ENCODE measurements at regions not wholly inside any gene's neighbourhood (a gene's known extent, or its start where the extent isn't known, plus 50 kb on each side); places are given as distances from the start of the nearest gene placed in this dataset.
"Not testable (repeated sequence)": the region's sequence is repeated elsewhere in the genome, so short reads cannot be mapped to it uniquely, and the experiment has no call there.

- DNase-seq (ENCODE audit: low read depth in 2 of 2) = no peak
Measured at GRCh38 chr9:108043585-108043984, 554.0 kb upstream of the KLF4 start.

GRCh38 chr9:108041551-108041950, 552.0 kb upstream of the KLF4 start:
- DNase-seq (ENCODE audit: low read depth in 2 of 2) = no peak

DNA sequence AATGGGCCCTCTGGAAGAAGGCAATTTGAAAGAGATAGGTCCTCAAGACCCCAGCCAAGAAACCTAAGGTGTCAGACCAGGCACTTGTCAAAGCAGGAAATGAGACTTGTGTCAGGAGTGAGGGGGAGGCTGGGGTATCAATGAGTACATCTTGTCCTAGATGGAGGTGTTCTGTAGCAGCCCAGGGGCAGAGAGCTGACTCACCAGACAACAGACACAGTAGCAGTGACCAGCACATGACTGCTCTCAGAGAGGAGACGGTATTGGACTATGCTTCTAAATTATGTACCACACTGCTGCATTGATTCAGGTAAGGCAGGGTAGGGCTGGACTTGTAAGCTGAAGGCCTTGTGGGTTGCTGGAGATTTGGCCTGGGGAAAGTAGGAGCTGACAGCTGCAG, 551.2 kb upstream of the KLF4 start:
- DNase-seq (ENCODE audit: low read depth in 2 of 2) = no peak

GRCh38 chr9:108039493-108039892, 549.9 kb upstream of the KLF4 start:
- DNase-seq (ENCODE audit: low read depth in 2 of 2) = no peak

- DNase-seq (ENCODE audit: low read depth in 2 of 2) = no peak
Measured at GRCh38 chr9:108039012-108039411, 549.4 kb upstream of the KLF4 start.

GRCh38 chr9:108035487-108035886, 545.9 kb upstream of the KLF4 start:
- DNase-seq (ENCODE audit: low read depth in 2 of 2) = no peak

- DNase-seq (ENCODE audit: low read depth in 2 of 2) = no peak
Measured at GRCh38 chr9:108033976-108034964, 544.7 kb upstream of the KLF4 start.

- DNase-seq (ENCODE audit: low read depth in 2 of 2) = not testable (repeated sequence)
Measured at GRCh38 chr9:108032079-108032478, 542.5 kb upstream of the KLF4 start.

GRCh38 chr9:108031221-108031620, 541.7 kb upstream of the KLF4 start:
- not testable (repeated sequence) for DNase-seq (ENCODE audit: low read depth in 2 of 2)

DNA sequence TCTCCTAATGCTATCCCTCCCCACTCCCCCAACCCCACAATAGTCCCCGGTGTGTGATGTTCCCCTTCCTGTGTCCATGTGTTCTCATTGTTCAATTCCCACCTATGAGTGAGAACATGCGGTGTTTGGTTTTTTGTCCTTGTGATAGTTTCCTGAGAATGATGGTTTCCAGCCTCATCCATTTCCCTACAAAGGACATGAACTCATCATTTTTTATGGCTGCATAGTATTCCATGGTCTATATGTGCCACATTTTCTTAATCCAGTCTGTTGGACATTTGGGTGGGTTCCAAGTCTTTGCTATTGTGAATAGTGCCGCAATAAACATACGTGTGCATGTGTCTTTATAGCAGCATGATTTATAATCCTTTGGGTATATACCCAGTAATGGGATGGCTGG, 537.1 kb upstream of the KLF4 start:
- DNase-seq (ENCODE audit: low read depth in 2 of 2) = not testable (repeated sequence)

GRCh38 chr9:108024604-108025003, 535.0 kb upstream of the KLF4 start:
- DNase-seq (ENCODE audit: low read depth in 2 of 2) = no peak

DNA sequence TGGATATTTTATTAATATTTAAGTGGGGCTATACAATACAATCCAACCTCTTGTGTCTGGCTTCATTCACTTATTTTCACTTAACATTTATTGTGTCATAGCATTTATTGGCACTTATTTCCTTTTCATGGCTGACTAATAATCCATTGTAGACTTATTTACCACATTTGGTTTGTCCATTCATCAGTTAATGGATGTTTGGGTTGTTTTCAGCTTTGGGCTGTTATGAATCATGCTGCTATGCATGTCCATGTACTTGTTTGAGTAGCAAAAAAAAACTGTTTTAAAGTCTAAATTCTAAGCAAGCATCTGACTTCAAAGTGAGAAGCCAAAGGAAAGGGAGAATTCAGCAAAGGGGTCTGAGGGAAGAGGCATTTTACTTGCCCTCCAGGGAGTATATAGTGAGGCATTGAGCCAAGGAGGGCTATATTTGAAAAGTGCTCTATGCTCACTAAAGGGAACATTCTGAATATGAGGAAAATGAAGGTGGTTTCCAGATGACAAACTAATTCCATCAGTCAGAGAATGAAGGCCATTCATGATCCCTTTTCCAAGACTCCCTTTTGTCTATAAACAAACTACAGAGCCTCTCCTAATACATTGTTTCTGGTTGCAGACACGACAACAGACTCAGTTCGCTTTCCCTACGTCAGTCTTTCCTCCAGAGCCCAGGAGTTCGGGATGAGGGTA, 532.8 kb upstream of the KLF4 start:
- DNase-seq (ENCODE audit: low read depth in 2 of 2) = no peak

DNA sequence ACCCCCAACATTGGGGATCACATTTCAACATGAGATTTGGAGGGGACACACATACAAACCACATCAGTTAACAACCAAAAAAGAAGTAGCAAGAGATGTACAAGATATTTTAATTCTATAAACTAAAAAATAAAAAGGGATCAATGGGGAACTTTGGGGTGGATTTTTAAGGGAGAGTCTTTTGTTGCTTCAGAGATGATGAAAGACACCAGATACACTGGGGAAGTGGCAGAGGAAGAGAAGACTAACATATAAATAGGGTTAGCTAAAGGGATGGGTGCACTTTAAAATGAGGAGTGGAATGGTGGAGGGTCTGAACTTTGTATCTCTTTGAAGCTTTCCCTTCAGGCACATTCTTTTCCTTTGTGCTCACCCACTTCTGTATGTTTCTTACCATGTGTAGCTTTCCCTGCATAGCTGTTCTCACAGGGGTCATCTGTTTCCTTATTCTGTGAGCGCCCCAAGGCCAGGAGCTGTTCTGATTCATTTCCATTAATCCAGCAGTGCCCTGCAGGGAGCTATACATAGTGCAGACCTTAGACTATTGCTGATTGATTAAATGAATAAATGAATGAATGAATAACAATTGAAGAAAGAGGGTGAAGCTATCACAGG, 531.6 kb upstream of the KLF4 start:
- DNase-seq (ENCODE audit: low read depth in 2 of 2) = no peak

GRCh38 chr9:108019821-108020220, 530.3 kb upstream of the KLF4 start:
- DNase-seq (ENCODE audit: low read depth in 2 of 2) = no peak

GRCh38 chr9:108017671-108018070, 528.1 kb upstream of the KLF4 start:
- no peak for DNase-seq (ENCODE audit: low read depth in 2 of 2)

- DNase-seq (ENCODE audit: low read depth in 2 of 2) = no peak
Measured at GRCh38 chr9:108016446-108016845, 526.9 kb upstream of the KLF4 start.

GRCh38 chr9:108015690-108016089, 526.1 kb upstream of the KLF4 start:
- DNase-seq (ENCODE audit: low read depth in 2 of 2) = no peak

- DNase-seq (ENCODE audit: low read depth in 2 of 2) = no peak
Measured at GRCh38 chr9:108014353-108014752, 524.8 kb upstream of the KLF4 start.

DNA sequence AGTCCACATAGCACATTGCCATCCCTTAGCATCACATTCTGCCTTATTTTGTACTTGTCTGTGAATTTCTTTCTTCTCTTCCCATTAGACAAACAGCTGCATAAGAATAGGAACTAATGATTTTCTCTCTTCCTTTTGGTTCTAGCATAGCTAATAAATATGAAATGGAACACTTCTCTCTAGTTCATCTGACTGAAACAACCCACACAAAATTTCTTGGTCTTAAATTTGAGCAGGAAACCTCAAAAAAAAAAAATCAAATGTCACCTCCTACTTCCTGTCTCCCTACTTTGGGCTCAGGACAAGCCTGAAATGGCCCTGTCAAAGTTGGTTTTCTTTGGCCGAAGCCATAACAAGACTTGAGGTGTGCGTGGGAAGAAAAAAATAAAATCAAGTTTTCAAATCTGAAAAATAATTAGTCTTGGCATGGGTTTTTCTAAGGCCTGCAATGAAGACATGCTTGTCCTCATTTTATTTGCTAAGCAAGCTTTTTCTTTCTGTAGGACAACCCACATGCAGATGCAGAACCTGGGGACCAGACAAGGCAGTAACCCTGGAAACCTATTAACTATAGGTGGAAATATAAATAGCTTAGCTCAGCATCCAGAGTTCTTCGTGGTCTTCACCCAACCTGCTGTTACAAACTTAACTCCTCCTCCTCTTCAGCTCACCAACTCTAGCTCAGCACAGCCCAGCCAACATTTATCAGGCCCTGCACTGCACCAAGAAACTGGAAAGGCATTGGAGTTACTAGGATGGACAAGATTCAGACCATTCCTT, 523.5 kb upstream of the KLF4 start:
- no peak for DNase-seq (ENCODE audit: low read depth in 2 of 2)

- no peak for DNase-seq (ENCODE audit: low read depth in 2 of 2)
Measured at GRCh38 chr9:108012405-108012804, 522.8 kb upstream of the KLF4 start.

DNA sequence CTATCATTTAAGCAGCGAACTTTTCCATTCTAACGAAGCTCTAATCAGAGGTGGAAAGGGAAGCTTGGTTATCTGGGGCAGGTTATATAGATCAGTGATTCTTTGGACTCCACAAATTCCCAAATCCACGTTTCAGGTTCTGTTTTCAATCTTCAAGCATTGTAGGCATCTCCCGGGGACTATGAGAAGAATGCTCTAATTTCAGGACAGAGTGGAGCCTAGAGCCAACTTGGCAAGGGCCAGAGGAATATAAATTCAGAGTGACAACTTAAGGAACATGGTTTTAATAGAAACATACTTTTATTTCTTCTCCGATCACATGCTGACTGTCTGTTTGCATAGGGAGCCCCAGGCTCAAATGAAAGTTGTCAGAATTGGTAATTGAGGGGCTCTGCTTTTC, 514.0 kb upstream of the KLF4 start:
- no peak for DNase-seq (ENCODE audit: low read depth in 2 of 2)
